ENCODE measurements at regions not wholly inside any gene's neighbourhood (a gene's known extent, or its start where the extent isn't known, plus 50 kb on each side); places are given as distances from the start of the nearest gene placed in this dataset.

GRCh38 chr3:40985195-40985594, 214.1 kb upstream of the CTNNB1 start:
- no peak overlapping the region for H3K4me3 ChIP-seq (ENCODE audit: extremely low read depth in 1 of 4, insufficient read depth in 2 of 4, low read depth in 3 of 4, low read length in 4 of 4)
- no peak overlapping the region for H3K23ac ChIP-seq (ENCODE audit: insufficient read length)
- no peaks in the 10 kb centered on the region for H3K4me1 ChIP-seq (replicated peaks in 1 of 4; ENCODE audit: control insufficient read depth in 3 of 4, insufficient read depth in 4 of 4, low read length in 3 of 4)
- no peaks in the 10 kb centered on the region for H3K23me2 ChIP-seq (ENCODE audit: low read depth, low read length)
- no peak overlapping the region for H3K4me2 ChIP-seq (ENCODE audit: insufficient read depth in 1 of 2, low read depth in 2 of 2, low read length in 2 of 2)
- H3K56ac ChIP-seq (replicated peaks; ENCODE audit: insufficient read length, low read depth, low read length): no peak overlapping the region
- no peaks in the 10 kb centered on the region for H3K79me1 ChIP-seq (ENCODE audit: low read depth, low read length)
- no peak overlapping the region for H3K4ac ChIP-seq (replicated peaks; ENCODE audit: insufficient read length, low read depth, low read length)
- H2BK5ac ChIP-seq (ENCODE audit: low read depth, low read length): no peak overlapping the region
- POLR2A ChIA-PET (ENCODE audit: partially characterized antibody): no interaction called here
- H3K18ac ChIP-seq (ENCODE audit: extremely low read depth, low read length): no peak overlapping the region
- H3K9ac ChIP-seq (replicated peaks in 1 of 4; ENCODE audit: extremely low read depth in 1 of 4, low read depth in 3 of 4, low read length in 3 of 4): no peak overlapping the region
- H3K79me2 ChIP-seq (ENCODE audit: control insufficient read depth in 1 of 2, insufficient read depth in 2 of 2, low read length in 2 of 2): no peaks in the 10 kb centered on the region
- H2BK20ac ChIP-seq (ENCODE audit: low read length): no peak overlapping the region
- no peak overlapping the region for H2AFZ ChIP-seq (ENCODE audit: low read length)
- DNase-seq (ENCODE audit: low read depth in 1 of 2, low spot score in 2 of 2) (no peak), FAIRE-seq (no peak)
- no peak overlapping the region for H4K8ac ChIP-seq (ENCODE audit: extremely low read depth, insufficient read depth, low read length)
- H2AK5ac ChIP-seq (ENCODE audit: low read depth, low read length): no peak overlapping the region
- no peak overlapping the region for H4K91ac ChIP-seq (replicated peaks; ENCODE audit: insufficient read length, low read length)
- H3K27ac ChIP-seq (ENCODE audit: low read depth, low read length): no peak overlapping the region
- H2BK12ac ChIP-seq (ENCODE audit: low read depth, low read length): no peak overlapping the region
- H2BK120ac ChIP-seq (replicated peaks; ENCODE audit: low read depth, low read length): no peak overlapping the region
- no peak overlapping the region for H2BK15ac ChIP-seq (ENCODE audit: low read length)
- CTCF ChIA-PET (ENCODE audit: partially characterized antibody): interaction anchor here (0.6 to 1.6 kb wide), 2 partner anchors 114 to 401 kb away, joined by 3 to 6 read pairs; no protein-coding TSS in a partner anchor
- no peaks in the 10 kb centered on the region for H3K36me3 ChIP-seq (ENCODE audit: control insufficient read depth in 2 of 4, insufficient read depth in 4 of 4, low read length in 3 of 4)
- no peaks in the 10 kb centered on the region for H4K20me1 ChIP-seq (replicated peaks in 1 of 2; ENCODE audit: control insufficient read depth in 1 of 2, insufficient read depth in 2 of 2, low read length in 2 of 2)
- H3K27me3 ChIP-seq (replicated peaks in 1 of 4; ENCODE audit: control insufficient read depth in 3 of 4, extremely low read depth in 1 of 4, insufficient read depth in 3 of 4, low read length in 3 of 4): no peaks in the 10 kb centered on the region
- H3K14ac ChIP-seq (ENCODE audit: insufficient read length): no peak overlapping the region
- no peak overlapping the region for H4K5ac ChIP-seq (ENCODE audit: insufficient read length, low read depth, low read length)
- no peaks in the 10 kb centered on the region for H3K9me3 ChIP-seq (ENCODE audit: insufficient read depth in 2 of 2, low read depth in 1 of 2, low read length in 1 of 2)
- WGBS, 2 experiments (ENCODE audit: extremely low coverage in 1 of 2, insufficient coverage in 1 of 2, insufficient read length in 1 of 2, insufficient replicate concordance in 2 of 2, low coverage in 1 of 2, low lambda C conversion rate in 2 of 2, missing lambda C conversion rate in 1 of 2): 89% methylated on average over 2 of the region's 2 CpGs; no CpG with 5 or more reads in 1 of the 2 experiments
- no peak for TF ChIP-seq E2F6 (IDR thresholded peaks at IDR 0.05)
